ENCODE measurements at regions not wholly inside any gene's neighbourhood (a gene's known extent, or its start where the extent isn't known, plus 50 kb on each side); places are given as distances from the start of the nearest gene placed in this dataset.

- DNase-seq, result no peak
Observed at GRCh38 chr3:189118896-189119295, 52.9 kb upstream of the TPRG1 start.

GRCh38 chr3:189119950-189120349 lies 51.8 kb upstream of the TPRG1 start:
- DNase-seq, result no peak

GRCh38 chr3:189121092-189121491 lies 50.7 kb upstream of the TPRG1 start:
- DNase-seq, result no peak
